NCI-H128 (cell line): ENCODE measurements at regions not wholly inside any gene's neighbourhood (a gene's known extent, or its start where the extent isn't known, plus 50 kb on each side); places are given as distances from the start of the nearest gene placed in this dataset.
"Not testable (repeated sequence)": the region's sequence is repeated elsewhere in the genome, so short reads cannot be mapped to it uniquely, and the experiment has no call there.

Experiments
- DNase-seq: peaks from one replicate; lab custom pipeline; 2025; ENCODE audit not compliant: unreplicated experiment; lab: John Stamatoyannopoulos, UW

DNA sequence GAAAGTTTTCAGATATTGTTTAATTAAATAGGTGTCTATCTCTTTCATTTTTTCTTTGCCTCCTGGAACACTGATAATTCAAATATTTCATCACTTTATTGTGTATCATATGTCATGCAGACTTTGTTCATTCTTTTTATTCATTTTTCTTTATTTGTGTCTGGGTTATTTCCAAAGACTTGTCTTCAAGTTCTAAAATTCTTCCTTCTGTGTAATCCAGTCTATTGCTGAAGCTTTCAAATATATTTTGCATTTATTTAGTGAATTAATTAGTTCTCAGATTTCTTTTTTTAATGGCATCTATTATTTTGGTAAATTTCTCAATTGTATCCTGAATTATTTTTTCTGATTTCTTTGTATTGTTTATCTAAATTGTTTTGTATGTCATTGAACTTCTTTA, 70.1 kb downstream of the ZNF330 start:
- no peak for DNase-seq

- no peak for DNase-seq
These were observed 73.6 kb downstream of the ZNF330 start for GRCh38 chr4:141294306-141294705.

GRCh38 chr4:141301216-141301615, 80.5 kb downstream of the ZNF330 start:
- no peak for DNase-seq

GRCh38 chr4:141302924-141303323, 82.2 kb downstream of the ZNF330 start:
- no peak for DNase-seq

DNA sequence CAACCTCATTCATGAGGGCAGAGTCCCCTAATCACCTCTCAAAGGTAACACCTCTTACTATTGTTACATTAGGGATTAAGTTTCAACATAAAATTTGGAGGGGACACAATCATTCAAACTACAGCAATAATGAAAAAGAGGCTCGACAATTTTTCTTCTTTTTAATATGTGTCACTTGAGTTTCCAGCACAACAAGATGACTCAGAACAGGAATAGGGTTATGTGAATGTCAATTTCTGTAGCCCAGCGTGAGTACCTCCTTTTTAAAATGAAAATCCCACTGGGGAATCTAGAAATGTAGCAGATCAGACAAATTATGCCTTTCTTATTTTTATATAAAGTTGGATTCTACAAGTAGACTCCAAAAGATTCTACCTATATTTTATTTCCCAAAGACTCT, 83.7 kb downstream of the ZNF330 start:
- no peak for DNase-seq

GRCh38 chr4:141306331-141306730, 85.6 kb downstream of the ZNF330 start:
- DNase-seq: no peak

DNA sequence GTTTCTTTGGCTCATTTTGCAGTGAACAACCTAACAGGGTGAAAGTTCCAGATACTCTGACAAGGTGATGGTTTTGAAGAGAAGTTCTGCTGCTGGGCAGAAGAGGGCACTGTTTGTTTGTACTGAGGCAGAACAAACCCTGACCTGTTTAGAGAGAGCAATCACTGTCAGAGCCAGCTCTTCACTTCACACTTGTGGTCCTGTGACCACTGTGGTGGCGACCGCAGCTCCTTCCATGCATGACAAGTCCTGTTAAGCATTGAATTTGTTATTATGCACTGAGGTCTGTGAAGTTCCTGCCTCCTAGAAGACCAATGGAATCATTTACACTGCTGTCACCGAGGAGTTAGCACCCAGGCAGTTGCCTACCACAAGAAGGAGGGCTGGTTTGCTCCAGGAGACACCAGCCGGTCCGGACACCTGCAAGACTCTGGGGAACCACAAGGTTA, 86.6 kb downstream of the ZNF330 start:
- DNase-seq: peak; percentile 1

GRCh38 chr4:141309874-141310273, 89.2 kb downstream of the ZNF330 start:
- no peak for DNase-seq

DNA sequence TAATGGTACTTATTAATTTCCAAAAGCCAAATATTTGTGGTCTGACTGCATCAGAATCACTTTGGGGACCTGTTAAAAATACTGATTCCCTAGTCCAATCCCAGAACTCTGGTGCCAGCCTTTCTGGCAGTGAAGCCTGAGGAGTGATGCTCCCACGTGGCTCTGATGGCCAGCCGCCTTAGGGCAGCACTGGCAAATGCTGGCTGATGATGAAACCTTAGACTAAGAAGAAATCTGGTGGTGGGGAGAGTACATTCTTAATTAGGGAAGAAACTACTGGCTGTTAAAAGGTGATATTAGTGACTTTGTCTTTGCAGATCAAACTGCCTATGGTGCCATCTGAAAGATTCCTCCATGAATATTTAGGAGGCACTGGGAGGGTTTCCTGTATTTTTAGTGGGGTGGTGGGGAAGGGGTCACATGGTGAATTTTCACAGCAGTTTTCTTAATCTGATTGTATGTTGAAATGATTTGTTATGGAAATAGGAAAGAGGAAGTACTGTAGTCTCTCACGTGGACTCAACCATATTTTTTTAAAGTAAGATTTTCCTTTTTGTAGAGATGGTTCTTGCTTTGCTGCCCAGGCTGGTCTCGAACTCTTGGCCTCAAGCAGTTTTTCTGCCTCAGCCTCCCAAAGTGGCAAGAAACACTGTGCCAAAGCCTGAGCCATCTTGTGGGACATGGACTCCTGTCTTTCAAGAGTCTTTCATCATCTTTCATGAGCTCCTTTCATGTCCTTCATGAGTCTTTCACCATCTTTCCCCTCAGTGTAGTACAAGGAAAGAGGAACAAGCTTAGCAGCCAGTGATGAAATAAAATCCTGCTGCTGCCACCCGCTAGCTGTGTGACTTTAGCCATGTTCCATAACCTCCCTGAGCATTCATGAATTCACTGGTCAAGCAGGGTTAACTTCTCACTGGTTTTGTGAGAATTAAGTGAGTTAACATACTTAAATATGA, 90.8 kb downstream of the ZNF330 start:
- no peak for DNase-seq

GRCh38 chr4:141314627-141315026, 93.9 kb downstream of the ZNF330 start:
- DNase-seq: no peak

DNA sequence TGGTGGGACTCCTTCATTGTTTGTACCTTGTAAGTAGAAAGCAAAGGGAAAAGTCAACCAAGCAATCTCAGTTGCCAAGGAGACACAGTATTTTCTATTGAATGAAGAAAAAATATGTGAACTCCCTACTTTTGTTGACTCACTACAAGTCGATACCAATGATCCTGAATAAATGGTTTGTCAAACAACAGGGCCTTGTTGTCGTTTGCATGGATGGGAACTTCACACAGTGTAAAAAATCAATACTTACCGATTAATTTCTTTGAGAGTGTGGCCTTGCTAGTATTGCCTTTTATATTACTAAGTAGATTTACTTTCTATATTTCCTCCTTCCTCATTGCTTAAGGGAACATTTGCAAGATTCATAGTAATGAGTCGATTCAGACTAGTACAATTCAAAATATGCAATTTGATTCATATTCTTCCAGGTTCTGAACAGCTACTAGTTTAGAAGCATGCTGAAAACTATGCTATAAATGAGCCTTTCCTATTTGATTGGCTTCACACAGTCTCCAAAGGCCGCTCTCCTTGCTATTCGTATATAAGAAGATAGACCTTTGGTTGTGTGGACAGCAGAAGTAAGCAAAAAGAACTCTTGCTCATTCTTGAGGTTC, 108.0 kb downstream of the ZNF330 start:
- no peak for DNase-seq

GRCh38 chr4:141329174-141329569, 108.5 kb downstream of the ZNF330 start:
- no peak for DNase-seq

GRCh38 chr4:141330616-141331015, 109.9 kb downstream of the ZNF330 start:
- DNase-seq: no peak

DNA sequence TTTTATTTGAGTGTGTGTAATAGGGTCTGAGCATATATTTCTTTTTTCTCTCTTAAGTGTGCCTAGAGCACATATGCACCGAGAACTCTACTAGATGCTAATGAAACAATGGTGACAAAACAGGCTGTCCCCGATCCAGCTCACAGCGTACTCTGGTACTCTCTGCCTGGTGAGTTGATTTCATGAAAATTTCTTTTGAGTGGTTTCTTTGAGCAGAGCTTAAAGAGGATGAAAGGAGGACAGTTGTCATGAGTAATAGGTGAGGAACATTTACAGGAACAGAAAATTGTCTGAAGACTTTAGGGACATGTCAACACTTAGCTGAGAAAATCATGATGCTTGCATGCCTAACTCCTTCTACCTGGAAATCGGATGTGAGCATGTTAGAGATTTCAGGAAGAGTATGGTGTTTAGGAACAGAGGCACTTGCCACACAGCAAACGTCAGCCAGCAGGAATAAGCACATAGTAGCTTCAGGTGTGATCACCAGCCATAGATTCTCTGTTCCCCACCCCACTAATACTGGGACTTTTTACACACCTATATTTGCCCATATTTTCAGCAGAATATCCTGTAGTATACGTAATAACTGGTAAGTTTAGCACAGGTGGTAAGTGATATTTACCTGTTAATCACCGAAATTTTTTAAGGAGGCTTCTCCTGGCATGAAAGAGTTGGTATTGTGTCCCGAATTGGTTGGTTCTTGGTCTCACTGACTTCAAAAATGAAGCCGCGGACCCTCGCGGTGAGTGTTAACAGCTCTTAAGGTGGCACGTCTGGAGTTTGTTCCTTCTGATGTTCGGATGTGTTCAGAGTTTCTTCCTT, 111.1 kb downstream of the ZNF330 start:
- no peak for DNase-seq

DNA sequence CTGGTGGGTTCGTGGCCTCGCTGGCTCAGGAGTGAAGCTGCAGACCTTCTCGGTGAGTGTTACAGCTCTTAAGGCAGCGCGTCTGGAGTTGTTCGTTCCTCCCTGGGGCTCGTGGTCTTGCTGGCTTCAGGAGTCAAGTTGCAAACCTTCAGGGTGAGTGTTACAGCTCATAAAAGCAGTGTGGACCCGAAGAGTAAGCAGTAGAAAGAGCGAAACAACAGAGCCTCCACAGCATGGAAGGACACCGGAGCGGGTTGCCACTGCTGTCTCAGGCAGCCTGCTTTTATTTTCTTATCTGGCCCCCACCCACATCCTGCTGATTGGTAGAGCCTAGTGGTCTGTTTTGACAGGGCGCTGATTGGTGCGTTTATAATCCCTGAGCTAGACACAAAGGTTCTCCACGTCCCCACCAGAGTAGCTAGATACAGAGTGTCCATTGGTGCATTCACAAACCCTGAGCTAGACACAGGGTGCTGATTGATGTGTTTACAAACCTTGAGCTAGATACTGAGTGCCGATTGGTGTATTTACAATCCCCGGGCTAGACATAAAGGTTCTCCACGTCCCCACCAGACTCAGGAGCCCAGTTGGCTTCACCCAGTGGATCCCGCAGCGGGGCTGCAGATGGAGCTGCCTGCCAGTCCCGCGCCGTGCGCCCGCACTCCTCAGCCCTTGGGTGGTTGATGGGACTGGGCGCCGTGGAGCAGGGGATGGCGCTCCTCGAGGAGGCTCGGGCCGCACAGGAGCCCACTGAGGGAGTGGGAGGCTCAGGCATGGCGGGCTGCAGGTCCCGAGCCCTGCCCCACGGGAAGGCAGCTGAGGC, 111.9 kb downstream of the ZNF330 start:
- DNase-seq: not testable (repeated sequence)

DNA sequence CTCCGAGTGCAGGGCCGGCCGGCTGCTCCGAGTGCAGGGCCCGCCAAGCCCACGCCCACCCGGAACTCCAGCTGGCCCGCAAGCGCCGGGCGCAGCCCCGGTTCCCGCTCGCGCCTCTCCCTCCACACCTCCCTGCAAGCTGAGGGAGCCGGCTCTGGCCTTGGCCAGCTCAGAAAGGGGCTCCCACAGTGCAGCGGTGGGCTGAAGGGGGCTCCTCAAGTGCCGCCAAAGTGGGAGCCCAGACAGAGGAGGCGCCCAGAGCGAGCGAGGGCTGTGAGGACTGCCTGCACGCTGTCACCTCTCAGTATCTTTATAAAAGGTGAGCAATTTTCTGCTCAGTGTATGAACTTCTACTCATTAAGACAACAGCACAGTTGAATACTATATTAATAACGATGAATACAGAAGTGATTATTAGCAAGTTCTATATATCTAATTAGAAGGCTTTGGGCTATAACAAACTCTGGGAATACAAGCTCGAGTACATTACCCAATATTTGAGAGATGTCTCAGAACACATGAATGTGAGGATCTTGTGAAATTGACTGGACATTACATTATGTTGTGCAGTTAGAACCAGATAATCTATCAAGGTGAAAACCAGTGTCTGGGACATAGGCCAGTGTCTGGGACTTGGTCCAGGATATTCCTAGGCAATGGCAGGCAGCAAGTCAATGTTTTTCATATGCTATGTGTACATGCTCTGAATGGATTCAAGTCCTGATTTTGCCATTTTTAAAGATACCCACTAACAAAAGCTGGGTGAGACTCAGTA, 112.9 kb downstream of the ZNF330 start:
- not testable (repeated sequence) for DNase-seq

- DNase-seq: no peak
These were observed 114.5 kb downstream of the ZNF330 start for GRCh38 chr4:141335166-141335565.

GRCh38 chr4:141338238-141338637, 117.5 kb downstream of the ZNF330 start:
- no peak for DNase-seq

GRCh38 chr4:141339391-141339790, 118.7 kb downstream of the ZNF330 start:
- no peak for DNase-seq

DNA sequence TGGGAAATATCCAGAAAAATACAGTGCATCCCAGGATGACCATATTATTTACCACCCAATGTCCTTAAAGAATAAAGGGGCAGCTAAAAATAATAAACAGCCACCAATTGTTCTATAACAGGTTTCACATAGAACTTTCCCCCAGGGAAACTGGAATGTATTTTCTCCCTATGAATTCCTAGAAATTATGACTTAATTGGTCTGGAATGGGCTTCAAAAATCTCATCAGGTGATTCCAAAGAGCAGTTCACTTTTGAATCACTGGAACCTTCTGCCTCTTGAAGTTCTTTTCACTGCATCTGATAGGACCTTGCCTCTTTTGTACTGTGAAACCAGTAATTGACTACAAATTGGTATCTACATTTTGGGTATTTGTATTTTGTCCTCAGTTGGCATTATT, 119.3 kb downstream of the ZNF330 start:
- DNase-seq: no peak
